Tibial nerve (tissue), 4 donors: ENCODE measurements at regions not wholly inside any gene's neighbourhood (a gene's known extent, or its start where the extent isn't known, plus 50 kb on each side); places are given as distances from the start of the nearest gene placed in this dataset.

ENCODE experiments used
- CTCF ChIP-seq, 5 experiments: fragments of 200-600 bp in 3 of 5; fragments of 450-650 bp in 2 of 5; sonication (generic) in 3 of 5; IDR thresholded peaks; one replicate each; pipeline ENCODE4 v1.5.1; 2016 to 2019; ENCODE audit warnings: antibody characterized with exemption in 5 of 5, mild to moderate bottlenecking in 3 of 5, moderate library complexity in 2 of 5
- EP300 ChIP-seq, 2 donors: sonication (generic); formaldehyde crosslinking; IDR thresholded peaks; one replicate each; pipeline ENCODE4 v1.6.1; 2017; ENCODE audit warnings: antibody characterized with exemption in 2 of 2, mild to moderate bottlenecking in 1 of 2
- POLR2A ChIP-seq, 2 donors: fragments of 450-650 bp; IDR thresholded peaks; one replicate each; pipeline ENCODE4 v1.6.1; 2017; ENCODE audit warnings: antibody characterized with exemption in 2 of 2, mild to moderate bottlenecking in 2 of 2, moderate library complexity in 2 of 2

DNA sequence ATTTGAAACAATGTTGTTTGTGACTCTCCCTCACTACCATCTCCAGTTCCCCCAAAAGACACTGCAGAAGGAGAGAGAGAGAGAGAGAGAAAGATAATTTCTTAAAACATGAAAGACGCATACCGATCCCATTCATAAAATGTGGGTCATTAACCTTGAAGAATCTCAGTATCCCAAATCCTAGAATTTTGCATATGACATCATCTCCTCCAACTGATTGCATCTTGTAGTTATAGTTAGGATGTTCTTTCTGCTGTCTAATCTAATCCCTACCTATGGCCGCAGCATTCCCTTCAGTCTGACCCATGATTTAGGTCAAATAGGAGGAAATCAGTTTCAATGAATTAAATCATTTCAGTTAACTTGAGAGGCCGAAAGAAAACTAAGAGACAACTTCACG is 142.4 kb upstream of the ETS2 start:
- no peak for TF ChIP-seq CTCF (IDR thresholded peaks at IDR 0.05)
- no peak for TF ChIP-seq POLR2A (IDR thresholded peaks at IDR 0.05)
- no peak for TF ChIP-seq EP300 (IDR thresholded peaks at IDR 0.05)
